A549 (cell line): ENCODE measurements at regions not wholly inside any gene's neighbourhood (a gene's known extent, or its start where the extent isn't known, plus 50 kb on each side); places are given as distances from the start of the nearest gene placed in this dataset.

Experiments used
- CBX2 ChIP-seq: fragments of 200-600 bp; sonication (generic); IDR thresholded peaks from 2 replicates; pipeline ENCODE4 v1.6.1; 2016; ENCODE audit warnings: low read depth, mild to moderate bottlenecking, borderline replicate concordance
- CHD2 ChIP-seq: fragments of 150-350 bp; IDR thresholded peaks from 2 replicates; pipeline ENCODE4 v1.6.1; 2014; ENCODE audit warnings: low read length; ENCODE audit not compliant: partially characterized antibody
- HOXB13 ChIP-seq: fragments of 250-450 bp; sonication (Bioruptor Pico); IDR thresholded peaks from 2 replicates; pipeline ENCODE4 v1.5.0; 2020; ENCODE audit warnings: low read depth, mild to moderate bottlenecking, moderate library complexity
- RARB ChIP-seq: fragments of 250-450 bp; sonication (Bioruptor Pico); IDR thresholded peaks from 2 replicates; pipeline ENCODE4 v1.8.0; 2021; ENCODE audit warnings: mild to moderate bottlenecking, moderate library complexity
- SMC3 ChIP-seq: fragments of >200 bp; sonication (Bioruptor Twin); formaldehyde crosslinking; IDR thresholded peaks from 3 replicates; pipeline ENCODE4 v1.6.1; 2018; ENCODE audit warnings: inconsistent platforms
- TF ChIP-seq, protein P1 (sequence below): IDR thresholded peaks from 2 replicates; pipeline ENCODE4 v1.6.1; 2012; ENCODE audit warnings: low read depth, borderline replicate concordance
- TF ChIP-seq, protein P2 (sequence below): fragments of 450-650 bp; IDR thresholded peaks from 2 replicates; pipeline ENCODE4 v1.6.1; 2014; ENCODE audit warnings: antibody characterized with exemption
- TF ChIP-seq, protein P3 (sequence below): fragments of >200 bp; sonication (Bioruptor Twin); formaldehyde crosslinking; IDR thresholded peaks from 3 replicates; pipeline ENCODE4 v1.5.1; 2016

DNA sequence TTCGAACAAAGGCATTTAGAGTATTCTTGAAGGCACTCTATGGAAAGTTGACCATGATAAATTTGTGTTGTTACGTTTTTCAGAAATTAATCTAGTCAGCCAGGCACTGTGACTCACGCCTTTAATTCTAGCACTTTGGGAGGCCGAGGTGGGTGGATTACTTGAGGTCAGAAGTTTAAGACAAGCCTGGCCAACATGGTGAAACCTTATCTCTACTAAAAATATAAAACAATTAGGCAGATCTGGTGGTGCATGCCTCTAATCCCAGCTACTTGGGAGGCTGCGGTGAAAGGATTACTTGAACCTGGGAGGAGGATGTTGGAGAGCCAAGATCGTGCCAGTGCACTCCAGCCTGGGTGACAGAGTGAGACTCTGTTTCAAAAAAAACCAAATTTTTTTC, 130.6 kb upstream of the BRINP3 start:
- TF ChIP-seq, protein P1, sequence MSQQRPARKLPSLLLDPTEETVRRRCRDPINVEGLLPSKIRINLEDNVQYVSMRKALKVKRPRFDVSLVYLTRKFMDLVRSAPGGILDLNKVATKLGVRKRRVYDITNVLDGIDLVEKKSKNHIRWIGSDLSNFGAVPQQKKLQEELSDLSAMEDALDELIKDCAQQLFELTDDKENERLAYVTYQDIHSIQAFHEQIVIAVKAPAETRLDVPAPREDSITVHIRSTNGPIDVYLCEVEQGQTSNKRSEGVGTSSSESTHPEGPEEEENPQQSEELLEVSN = no peak
- TF ChIP-seq CBX2 = no peak
- TF ChIP-seq, protein P2, sequence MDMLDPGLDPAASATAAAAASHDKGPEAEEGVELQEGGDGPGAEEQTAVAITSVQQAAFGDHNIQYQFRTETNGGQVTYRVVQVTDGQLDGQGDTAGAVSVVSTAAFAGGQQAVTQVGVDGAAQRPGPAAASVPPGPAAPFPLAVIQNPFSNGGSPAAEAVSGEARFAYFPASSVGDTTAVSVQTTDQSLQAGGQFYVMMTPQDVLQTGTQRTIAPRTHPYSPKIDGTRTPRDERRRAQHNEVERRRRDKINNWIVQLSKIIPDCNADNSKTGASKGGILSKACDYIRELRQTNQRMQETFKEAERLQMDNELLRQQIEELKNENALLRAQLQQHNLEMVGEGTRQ = no peak
- TF ChIP-seq CHD2 = no peak
- TF ChIP-seq RARB (CRISPR knock-in tag) = no peak
- TF ChIP-seq, protein P3, sequence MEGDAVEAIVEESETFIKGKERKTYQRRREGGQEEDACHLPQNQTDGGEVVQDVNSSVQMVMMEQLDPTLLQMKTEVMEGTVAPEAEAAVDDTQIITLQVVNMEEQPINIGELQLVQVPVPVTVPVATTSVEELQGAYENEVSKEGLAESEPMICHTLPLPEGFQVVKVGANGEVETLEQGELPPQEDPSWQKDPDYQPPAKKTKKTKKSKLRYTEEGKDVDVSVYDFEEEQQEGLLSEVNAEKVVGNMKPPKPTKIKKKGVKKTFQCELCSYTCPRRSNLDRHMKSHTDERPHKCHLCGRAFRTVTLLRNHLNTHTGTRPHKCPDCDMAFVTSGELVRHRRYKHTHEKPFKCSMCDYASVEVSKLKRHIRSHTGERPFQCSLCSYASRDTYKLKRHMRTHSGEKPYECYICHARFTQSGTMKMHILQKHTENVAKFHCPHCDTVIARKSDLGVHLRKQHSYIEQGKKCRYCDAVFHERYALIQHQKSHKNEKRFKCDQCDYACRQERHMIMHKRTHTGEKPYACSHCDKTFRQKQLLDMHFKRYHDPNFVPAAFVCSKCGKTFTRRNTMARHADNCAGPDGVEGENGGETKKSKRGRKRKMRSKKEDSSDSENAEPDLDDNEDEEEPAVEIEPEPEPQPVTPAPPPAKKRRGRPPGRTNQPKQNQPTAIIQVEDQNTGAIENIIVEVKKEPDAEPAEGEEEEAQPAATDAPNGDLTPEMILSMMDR = no peak
- TF ChIP-seq HOXB13 (CRISPR knock-in tag) = no peak
- no peak for TF ChIP-seq SMC3
